Trophoblast cell (in vitro differentiated cells and primary cell): ENCODE measurements at regions not wholly inside any gene's neighbourhood (a gene's known extent, or its start where the extent isn't known, plus 50 kb on each side); places are given as distances from the start of the nearest gene placed in this dataset.

ENCODE experiments used
- DNase-seq, 2 donors: peaks; one replicate each; pipeline ENCODE4 v3.0.0-alpha.2; 2016
- H2AFZ ChIP-seq: 2 replicates; pipeline ENCODE4 v1.6.1; 2013; ENCODE audit warnings: low read length, moderate library complexity, mild to moderate bottlenecking; ENCODE audit not compliant: insufficient read depth, poor library complexity
- H2AK5ac ChIP-seq: 2 replicates; pipeline ENCODE4 v1.6.1; 2013; ENCODE audit warnings: mild to moderate bottlenecking, low read length
- H2BK120ac ChIP-seq: 2 replicates; pipeline ENCODE4 v1.6.1; 2013; ENCODE audit warnings: low read length, mild to moderate bottlenecking, moderate library complexity; ENCODE audit not compliant: insufficient read depth, poor library complexity
- H2BK12ac ChIP-seq: 2 replicates; pipeline ENCODE4 v1.6.1; 2013; ENCODE audit warnings: mild to moderate bottlenecking, low read length, moderate library complexity
- H2BK5ac ChIP-seq: 2 replicates; pipeline ENCODE4 v1.6.1; 2013; ENCODE audit warnings: low read length, low read depth, moderate library complexity, mild to moderate bottlenecking; ENCODE audit not compliant: poor library complexity
- H3K14ac ChIP-seq: 2 replicates; pipeline ENCODE4 v1.6.1; 2013; ENCODE audit warnings: mild to moderate bottlenecking, low read length
- H3K18ac ChIP-seq: 2 replicates; pipeline ENCODE4 v1.6.1; 2013; ENCODE audit warnings: mild to moderate bottlenecking, low read length
- H3K23ac ChIP-seq: 2 replicates; pipeline ENCODE4 v1.6.1; 2013; ENCODE audit warnings: low read length
- H3K27ac ChIP-seq: 2 replicates; pipeline ENCODE4 v1.5.1; 2013; ENCODE audit warnings: low read depth, mild to moderate bottlenecking, inconsistent platforms, low read length, moderate library complexity
- H3K27me3 ChIP-seq: 2 replicates; pipeline ENCODE4 v1.6.1; 2013; ENCODE audit warnings: inconsistent platforms, mild to moderate bottlenecking, low read length, moderate library complexity; ENCODE audit not compliant: insufficient read depth
- H3K36me3 ChIP-seq, 2 experiments: 1 replicate in 1 of 2; 2 replicates in 1 of 2; pipeline ENCODE4 v1.6.1; 2013; ENCODE audit warnings: low read length in 2 of 2, mild to moderate bottlenecking in 2 of 2, moderate library complexity in 1 of 2; ENCODE audit not compliant: insufficient read depth in 2 of 2, control insufficient read depth in 1 of 2
- H3K4ac ChIP-seq: 2 replicates; pipeline ENCODE4 v1.6.1; 2013; ENCODE audit warnings: low read depth, mild to moderate bottlenecking, low read length, moderate library complexity
- H3K4me1 ChIP-seq, 2 experiments: 1 replicate in 1 of 2; 2 replicates in 1 of 2; pipeline ENCODE4 v1.6.1; 2013; ENCODE audit warnings: low read length in 2 of 2, mild to moderate bottlenecking in 2 of 2, moderate library complexity in 1 of 2; ENCODE audit not compliant: insufficient read depth in 2 of 2, control insufficient read depth in 1 of 2
- H3K4me2 ChIP-seq: 2 replicates; pipeline ENCODE4 v1.6.1; 2013; ENCODE audit warnings: inconsistent platforms, mild to moderate bottlenecking, low read length, moderate library complexity
- H3K4me3 ChIP-seq: 2 replicates; pipeline ENCODE4 v1.5.1; 2013; ENCODE audit warnings: mild to moderate bottlenecking, low read depth, low read length, inconsistent platforms
- H3K79me1 ChIP-seq: one replicate; pipeline ENCODE4 v1.6.1; 2013; ENCODE audit warnings: low read length
- H3K79me2 ChIP-seq: 2 replicates; pipeline ENCODE4 v1.6.1; 2013; ENCODE audit warnings: low read length, mild to moderate bottlenecking; ENCODE audit not compliant: control insufficient read depth, insufficient read depth, poor library complexity
- H3K9ac ChIP-seq: 2 replicates; pipeline ENCODE4 v1.6.1; 2013; ENCODE audit warnings: mild to moderate bottlenecking, low read length
- H3K9me3 ChIP-seq: 2 replicates; pipeline ENCODE4 v1.6.1; 2013; ENCODE audit warnings: low read depth, mild to moderate bottlenecking, control low read depth, inconsistent platforms, low read length; ENCODE audit not compliant: insufficient read depth
- H4K12ac ChIP-seq: 2 replicates; pipeline ENCODE4 v1.6.1; 2013; ENCODE audit warnings: low read depth, mild to moderate bottlenecking, low read length, moderate library complexity
- H4K8ac ChIP-seq: 2 replicates; pipeline ENCODE4 v1.6.1; 2013; ENCODE audit warnings: low read depth, mild to moderate bottlenecking, low read length, moderate library complexity
- H4K91ac ChIP-seq: one replicate; pipeline ENCODE4 v1.6.1; 2013; ENCODE audit warnings: low read depth, mild to moderate bottlenecking, low read length, moderate library complexity
- WGBS: extraction: QIAGEN DNeasy Blood & Tissue Kit; methylation state at CpG from one replicate; pipeline ENCODE4 v1.1.7; 2013; ENCODE audit warnings: missing lambda C conversion rate; ENCODE audit not compliant: insufficient read length, insufficient coverage; ENCODE audit errors: extremely low coverage; 5-methylcytosine and 5-hydroxymethylcytosine counted together

DNA sequence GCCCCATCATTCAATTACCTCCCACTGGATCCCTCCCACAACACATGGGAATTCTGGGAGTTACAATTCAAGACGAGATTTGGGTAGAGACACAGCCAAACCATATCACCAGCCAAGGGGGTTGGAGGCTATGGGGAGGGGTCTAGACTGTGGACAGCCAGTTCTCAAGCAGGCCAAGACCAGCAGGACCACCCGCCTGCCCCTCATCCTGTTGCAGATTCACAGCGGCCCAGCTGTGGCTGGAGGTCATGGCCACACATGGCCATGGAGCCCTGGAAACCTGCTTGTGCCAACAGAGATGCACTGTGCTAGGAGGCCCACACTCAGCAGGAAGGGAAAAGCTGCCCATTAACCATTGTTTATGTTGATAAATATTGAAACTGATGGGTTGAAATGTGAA lies 240.5 kb downstream of the TTLL2 start:
- no peak overlapping the region for H3K18ac ChIP-seq
- H3K23ac ChIP-seq, result no peak overlapping the region
- H3K4ac ChIP-seq, result no peak overlapping the region
- H3K27ac ChIP-seq, result no peak overlapping the region
- no peak overlapping the region for H2BK5ac ChIP-seq
- no peaks in the 10 kb centered on the region for H3K79me2 ChIP-seq
- H2AFZ ChIP-seq, result no peak overlapping the region
- no peak overlapping the region for H2AK5ac ChIP-seq
- H3K9ac ChIP-seq, result no peak overlapping the region
- WGBS, result no CpG with 5 or more reads among the region's 3 CpGs
- H3K9me3 ChIP-seq, result peaks cover 6% of the 10 kb centered on the region
- H3K4me3 ChIP-seq, result no peak overlapping the region
- no peak overlapping the region for H2BK120ac ChIP-seq
- H3K4me1 ChIP-seq, result peaks cover 4 to 13% of the 10 kb centered on the region in 2 experiments
- H3K79me1 ChIP-seq, result peaks cover 1% of the 10 kb centered on the region
- H3K36me3 ChIP-seq, result no peaks in the 10 kb centered on the region
- H3K4me2 ChIP-seq, result no peak overlapping the region
- H3K14ac ChIP-seq, result no peak overlapping the region
- H4K8ac ChIP-seq, result no peak overlapping the region
- DNase-seq, result no peak
- H4K12ac ChIP-seq, result no peak overlapping the region
- no peak overlapping the region for H4K91ac ChIP-seq
- H3K27me3 ChIP-seq, result no peaks in the 10 kb centered on the region
- H2BK12ac ChIP-seq, result no peak overlapping the region

DNA sequence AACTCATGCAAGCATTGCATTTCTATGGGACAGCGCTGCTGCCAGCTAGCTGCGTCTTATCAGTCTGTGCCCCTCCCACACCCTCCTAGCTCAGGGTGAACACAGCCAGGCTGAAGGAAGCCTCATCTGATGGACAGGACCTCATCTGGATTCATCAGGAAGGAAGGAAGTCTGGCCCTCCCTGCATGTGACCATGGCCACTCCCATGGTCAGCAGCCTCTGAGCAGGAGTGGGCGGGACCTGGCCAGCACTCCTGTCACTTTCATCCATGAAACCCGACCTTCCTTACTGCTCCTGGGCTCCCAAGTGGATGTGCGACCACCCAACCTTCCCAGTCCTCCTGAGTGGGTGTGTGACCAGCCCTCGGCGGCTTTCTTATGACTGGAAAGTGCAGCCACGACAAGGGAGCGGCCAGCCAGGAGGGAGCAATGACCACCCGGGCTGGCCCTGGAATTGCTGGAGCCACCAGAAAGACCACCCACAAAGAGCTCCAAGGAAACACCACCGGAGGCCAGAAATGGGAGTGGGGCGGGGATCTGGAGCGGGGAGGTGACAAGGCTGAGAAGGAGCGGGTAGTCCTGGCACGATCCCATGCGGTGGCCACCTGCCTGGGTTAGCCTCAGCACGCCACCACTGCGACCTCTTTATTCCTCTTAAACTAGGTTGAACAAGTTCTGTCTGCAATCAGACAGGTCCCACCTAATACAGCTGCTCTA lies 241.2 kb downstream of the TTLL2 start:
- Histone ChIP-seq H3K36me3 (no peaks in the 10 kb centered on the region), H3K79me1 (peaks cover 1% of the 10 kb centered on the region), H4K12ac (no peak overlapping the region), H2AK5ac (no peak overlapping the region), H3K4me2 (no peak overlapping the region), H3K79me2 (no peaks in the 10 kb centered on the region), H2BK12ac (no peak overlapping the region), H4K8ac (no peak overlapping the region), H2AFZ (no peak overlapping the region), H3K27ac (no peak overlapping the region), H3K14ac (no peak overlapping the region), H3K9me3 (peaks cover 6% of the 10 kb centered on the region), H3K4me1 (peaks cover 4 to 13% of the 10 kb centered on the region in 2 experiments), H3K18ac (no peak overlapping the region), H3K4me3 (no peak overlapping the region), H2BK5ac (no peak overlapping the region), H3K27me3 (no peaks in the 10 kb centered on the region), H3K23ac (no peak overlapping the region), H4K91ac (no peak overlapping the region), H2BK120ac (no peak overlapping the region), H3K4ac (no peak overlapping the region), H3K9ac (no peak overlapping the region)
- no CpG with 5 or more reads among the region's 18 CpGs for WGBS
- no peak for DNase-seq

DNA sequence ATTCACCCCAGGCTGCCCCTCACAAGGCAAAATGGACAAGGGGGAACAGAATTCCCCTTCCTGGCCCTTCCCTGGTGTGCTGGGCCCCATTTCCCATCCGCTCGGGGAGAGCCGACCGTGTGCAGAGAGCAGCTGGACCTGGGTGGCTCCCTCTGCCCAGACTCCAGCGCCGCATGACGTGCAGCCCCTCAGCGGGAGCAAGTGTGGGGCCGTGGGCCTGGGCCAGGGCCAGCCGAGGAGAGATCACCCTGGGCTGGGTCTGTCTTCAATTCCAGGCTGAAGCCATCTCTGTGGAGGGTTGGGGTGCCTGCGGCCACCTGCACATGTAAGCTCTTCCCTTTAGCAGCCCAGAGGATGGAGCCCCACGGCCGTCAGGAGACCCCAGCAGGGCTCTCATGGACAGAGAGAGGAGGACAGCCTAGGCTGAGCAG lies 241.8 kb downstream of the TTLL2 start:
- Histone ChIP-seq H3K79me2 (no peaks in the 10 kb centered on the region), H3K9me3 (peaks cover 6% of the 10 kb centered on the region), H3K27ac (no peak overlapping the region), H4K12ac (no peak overlapping the region), H2BK5ac (no peak overlapping the region), H4K91ac (no peak overlapping the region), H3K18ac (no peak overlapping the region), H3K4me3 (no peak overlapping the region), H3K23ac (no peak overlapping the region), H2BK12ac (no peak overlapping the region), H3K36me3 (no peaks in the 10 kb centered on the region), H2AK5ac (no peak overlapping the region), H3K9ac (no peak overlapping the region), H3K4ac (no peak overlapping the region), H3K4me1 (peaks cover 4 to 13% of the 10 kb centered on the region in 2 experiments), H2AFZ (no peak overlapping the region), H4K8ac (no peak overlapping the region), H3K27me3 (no peaks in the 10 kb centered on the region), H3K79me1 (peaks cover 1% of the 10 kb centered on the region), H2BK120ac (no peak overlapping the region), H3K4me2 (no peak overlapping the region), H3K14ac (no peak overlapping the region)
- no peak for DNase-seq
- no CpG with 5 or more reads among the region's 13 CpGs for WGBS

DNA sequence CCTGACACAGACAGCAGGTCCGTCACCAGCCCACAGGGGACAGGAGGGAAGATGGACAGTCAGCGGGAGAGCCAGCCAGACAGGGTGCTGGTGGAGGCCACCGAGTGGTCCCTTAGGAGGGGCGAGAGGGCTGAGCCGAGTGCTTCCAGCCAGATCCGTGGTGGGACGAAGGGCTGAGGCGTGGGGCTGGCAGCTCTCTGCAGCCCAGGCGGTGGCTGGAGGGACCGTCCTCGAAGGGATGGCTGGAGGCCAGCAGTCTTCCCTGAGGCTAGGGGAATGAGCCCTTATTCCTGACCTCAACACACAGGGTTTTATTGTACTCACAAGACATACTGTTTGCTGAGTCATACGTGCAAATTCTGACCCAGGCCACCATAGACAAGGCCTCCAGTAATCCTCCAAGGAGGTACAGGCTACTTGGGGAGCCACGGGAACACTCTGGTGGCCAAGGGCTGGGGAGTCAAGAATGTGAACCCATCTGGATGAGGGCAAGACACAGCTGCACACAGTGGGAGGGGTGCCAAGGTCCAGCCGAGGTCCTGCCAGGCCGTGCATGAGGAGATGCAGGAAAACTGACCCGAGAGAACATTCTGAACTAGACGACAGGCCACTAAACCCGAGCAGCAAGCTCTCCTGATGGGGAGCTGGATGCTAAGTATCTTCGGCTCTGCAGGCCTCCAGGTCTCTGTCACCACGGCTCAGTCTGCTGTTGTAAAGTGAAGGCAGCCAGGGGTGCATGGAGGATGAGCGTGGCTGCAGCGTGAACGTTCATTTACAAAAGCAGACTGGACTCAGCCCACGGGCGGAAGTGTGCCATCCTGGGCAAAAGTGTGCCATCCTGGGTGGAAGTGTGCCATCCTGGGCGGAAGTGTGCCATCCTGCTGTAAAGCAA lies 242.5 kb downstream of the TTLL2 start:
- no CpG with 5 or more reads among the region's 26 CpGs for WGBS
- H3K4me2 ChIP-seq, result no peak overlapping the region

More for the DNA sequence above, 242.5 kb downstream of the TTLL2 start:
- H3K4me3 ChIP-seq, result no peak overlapping the region
- H4K91ac ChIP-seq, result no peak overlapping the region
- no peak overlapping the region for H2BK5ac ChIP-seq
- H3K4ac ChIP-seq, result no peak overlapping the region
- peaks cover 6% of the 10 kb centered on the region for H3K9me3 ChIP-seq
- H3K79me2 ChIP-seq, result no peaks in the 10 kb centered on the region
- H4K12ac ChIP-seq, result no peak overlapping the region
- no peaks in the 10 kb centered on the region for H3K27me3 ChIP-seq
- no peak overlapping the region for H3K14ac ChIP-seq
- H2AFZ ChIP-seq, result no peak overlapping the region
- no peak overlapping the region for H2BK120ac ChIP-seq
- no peak overlapping the region for H2BK12ac ChIP-seq
- H3K27ac ChIP-seq, result no peak overlapping the region
- no peak overlapping the region for H3K9ac ChIP-seq
- no peaks in the 10 kb centered on the region for H3K36me3 ChIP-seq
- no peak overlapping the region for H4K8ac ChIP-seq
- H3K4me1 ChIP-seq, result peaks cover 4 to 13% of the 10 kb centered on the region in 2 experiments
- H3K18ac ChIP-seq, result no peak overlapping the region
- no peak overlapping the region for H2AK5ac ChIP-seq
- peaks cover 1% of the 10 kb centered on the region for H3K79me1 ChIP-seq
- H3K23ac ChIP-seq, result no peak overlapping the region
- DNase-seq, result no peak
